ENCODE measurements at regions not wholly inside any gene's neighbourhood (a gene's known extent, or its start where the extent isn't known, plus 50 kb on each side); places are given as distances from the start of the nearest gene placed in this dataset.

GRCh38 chr16:6645768-6646568, 686.7 kb upstream of the RBFOX1 start:
- Histone ChIP-seq H3K4me2 (ENCODE audit: low read depth, low read length) (no peak overlapping the region), H3K4me1 (ENCODE audit: insufficient read depth, low read length) (no peaks in the 10 kb centered on the region), H3K27ac (ENCODE audit: extremely low read length, insufficient read depth, low read length) (no peak overlapping the region), H3K27me3 (ENCODE audit: control insufficient read depth in 1 of 2, insufficient read depth in 2 of 2, low read length in 2 of 2) (peaks cover 3 to 15% of the 10 kb centered on the region in 2 experiments; a peak in 3 of 5 replicates), H4K20me1 (ENCODE audit: insufficient read depth, low read length) (no peaks in the 10 kb centered on the region), H3K9ac (ENCODE audit: insufficient read depth, low read depth, low read length) (no peak overlapping the region), H2AFZ (ENCODE audit: low read length) (no peak overlapping the region), H3K36me3 (replicated peaks in 1 of 2; ENCODE audit: control insufficient read depth in 1 of 2, insufficient read depth in 2 of 2, low read length in 2 of 2) (no peaks in the 10 kb centered on the region), H3K79me2 (ENCODE audit: insufficient read depth, low read length) (no peaks in the 10 kb centered on the region), H3K9me3 (ENCODE audit: low read length) (no peaks in the 10 kb centered on the region), H3K4me3 (replicated peaks in 1 of 3; ENCODE audit: insufficient read depth in 1 of 3, low read depth in 2 of 3, low read length in 3 of 3) (no peak overlapping the region)
- intact Hi-C loops (cut with micrococcal nuclease; ENCODE audit: unreplicated experiment) (no loop called here), in situ Hi-C loops (cut with HindIII; ENCODE audit: extremely low pct_ligation_motif_present, low pct_unique_long_range_greater_than_20kb) (loop anchor here (25.0 kb wide), 1 partner anchor 1134 kb away; no protein-coding TSS in a partner anchor)
- ATAC-seq (no peak), FAIRE-seq (no peak), DNase-seq (ENCODE audit: low spot score) (no peak)
- POLR2A ChIA-PET = no interaction called here
- CTCF ChIA-PET (ENCODE audit: low intra/inter-chr PET ratio, low total read pairs) = no interaction called here
- 17% methylated on average over 21 of the region's 25 CpGs for WGBS (ENCODE audit: low lambda C conversion rate)
- no TSS peak for BruUV-seq (replicated peaks)
- TF ChIP-seq ATF2 (CRISPR knock-in tag; IDR thresholded peaks at IDR 0.05) (no peak), ZSCAN25 (CRISPR knock-in tag; IDR thresholded peaks at IDR 0.05) (no peak), KDM6A (CRISPR knock-in tag; IDR thresholded peaks at IDR 0.05; ENCODE audit: low read depth) (no peak), NFE2L1 (CRISPR knock-in tag; IDR thresholded peaks at IDR 0.05; ENCODE audit: borderline replicate concordance) (no peak), FOXP4 (CRISPR knock-in tag; IDR thresholded peaks at IDR 0.05) (no peak), ZNF605 (CRISPR knock-in tag; IDR thresholded peaks at IDR 0.05) (no peak), MATR3 (CRISPR knock-in tag; IDR thresholded peaks at IDR 0.05) (no peak), SIX1 (CRISPR knock-in tag; IDR thresholded peaks at IDR 0.05; ENCODE audit: borderline replicate concordance) (no peak), AGO1 (IDR thresholded peaks at IDR 0.05; ENCODE audit: low read depth, low read length, poor library complexity, severe bottlenecking) (no peak), ZNF564 (CRISPR knock-in tag; IDR thresholded peaks at IDR 0.05) (no peak)
- TF ChIP-seq, protein P1, sequence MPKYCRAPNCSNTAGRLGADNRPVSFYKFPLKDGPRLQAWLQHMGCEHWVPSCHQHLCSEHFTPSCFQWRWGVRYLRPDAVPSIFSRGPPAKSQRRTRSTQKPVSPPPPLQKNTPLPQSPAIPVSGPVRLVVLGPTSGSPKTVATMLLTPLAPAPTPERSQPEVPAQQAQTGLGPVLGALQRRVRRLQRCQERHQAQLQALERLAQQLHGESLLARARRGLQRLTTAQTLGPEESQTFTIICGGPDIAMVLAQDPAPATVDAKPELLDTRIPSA (CRISPR knock-in tag; IDR thresholded peaks at IDR 0.05; ENCODE audit: borderline replicate concordance) = no peak
- TF ChIP-seq, protein P2, sequence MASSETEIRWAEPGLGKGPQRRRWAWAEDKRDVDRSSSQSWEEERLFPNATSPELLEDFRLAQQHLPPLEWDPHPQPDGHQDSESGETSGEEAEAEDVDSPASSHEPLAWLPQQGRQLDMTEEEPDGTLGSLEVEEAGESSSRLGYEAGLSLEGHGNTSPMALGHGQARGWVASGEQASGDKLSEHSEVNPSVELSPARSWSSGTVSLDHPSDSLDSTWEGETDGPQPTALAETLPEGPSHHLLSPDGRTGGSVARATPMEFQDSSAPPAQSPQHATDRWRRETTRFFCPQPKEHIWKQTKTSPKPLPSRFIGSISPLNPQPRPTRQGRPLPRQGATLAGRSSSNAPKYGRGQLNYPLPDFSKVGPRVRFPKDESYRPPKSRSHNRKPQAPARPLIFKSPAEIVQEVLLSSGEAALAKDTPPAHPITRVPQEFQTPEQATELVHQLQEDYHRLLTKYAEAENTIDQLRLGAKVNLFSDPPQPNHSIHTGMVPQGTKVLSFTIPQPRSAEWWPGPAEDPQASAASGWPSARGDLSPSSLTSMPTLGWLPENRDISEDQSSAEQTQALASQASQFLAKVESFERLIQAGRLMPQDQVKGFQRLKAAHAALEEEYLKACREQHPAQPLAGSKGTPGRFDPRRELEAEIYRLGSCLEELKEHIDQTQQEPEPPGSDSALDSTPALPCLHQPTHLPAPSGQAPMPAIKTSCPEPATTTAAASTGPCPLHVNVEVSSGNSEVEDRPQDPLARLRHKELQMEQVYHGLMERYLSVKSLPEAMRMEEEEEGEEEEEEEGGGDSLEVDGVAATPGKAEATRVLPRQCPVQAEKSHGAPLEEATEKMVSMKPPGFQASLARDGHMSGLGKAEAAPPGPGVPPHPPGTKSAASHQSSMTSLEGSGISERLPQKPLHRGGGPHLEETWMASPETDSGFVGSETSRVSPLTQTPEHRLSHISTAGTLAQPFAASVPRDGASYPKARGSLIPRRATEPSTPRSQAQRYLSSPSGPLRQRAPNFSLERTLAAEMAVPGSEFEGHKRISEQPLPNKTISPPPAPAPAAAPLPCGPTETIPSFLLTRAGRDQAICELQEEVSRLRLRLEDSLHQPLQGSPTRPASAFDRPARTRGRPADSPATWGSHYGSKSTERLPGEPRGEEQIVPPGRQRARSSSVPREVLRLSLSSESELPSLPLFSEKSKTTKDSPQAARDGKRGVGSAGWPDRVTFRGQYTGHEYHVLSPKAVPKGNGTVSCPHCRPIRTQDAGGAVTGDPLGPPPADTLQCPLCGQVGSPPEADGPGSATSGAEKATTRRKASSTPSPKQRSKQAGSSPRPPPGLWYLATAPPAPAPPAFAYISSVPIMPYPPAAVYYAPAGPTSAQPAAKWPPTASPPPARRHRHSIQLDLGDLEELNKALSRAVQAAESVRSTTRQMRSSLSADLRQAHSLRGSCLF (CRISPR knock-in tag; IDR thresholded peaks at IDR 0.05; ENCODE audit: borderline replicate concordance) = no peak

All from HepG2 (cell line).